Naive B cell (primary cell): ENCODE measurements at regions not wholly inside any gene's neighbourhood (a gene's known extent, or its start where the extent isn't known, plus 50 kb on each side); places are given as distances from the start of the nearest gene placed in this dataset.

Source experiments
- ATAC-seq, 2 donors: fragments of 150-1000 bp; cut with Tn5 transposase; 2 replicates each; pipeline ENCODE4 v1.10.0; 2021; ENCODE audit warnings: low read depth in 2 of 2, mild to moderate bottlenecking in 2 of 2, moderate library complexity in 2 of 2
- DNase-seq: peaks from one replicate; pipeline ENCODE4 v3.0.0; 2022
- H3K27ac Mint-ChIP-seq, 6 donors: one replicate each; pipeline ENCODE4 v1.8.0; 2020 to 2022; ENCODE audit warnings: mild to moderate bottlenecking in 6 of 6, mixed read lengths in 6 of 6, moderate library complexity in 5 of 6, inconsistent platforms in 2 of 6
- H3K27me3 Mint-ChIP-seq, 3 donors: one replicate each; pipeline ENCODE4 v1.8.0; 2021 to 2022; ENCODE audit warnings: mixed read lengths in 3 of 3, mild to moderate bottlenecking in 1 of 3
- H3K36me3 Mint-ChIP-seq, 2 donors: one replicate each; pipeline ENCODE4 v1.8.0; 2020 to 2022; ENCODE audit warnings: mixed read lengths in 2 of 2, inconsistent platforms in 1 of 2, mild to moderate bottlenecking in 1 of 2
- H3K4me1 Mint-ChIP-seq, 3 donors: one replicate each; pipeline ENCODE4 v1.8.0; 2020 to 2022; ENCODE audit warnings: mixed read lengths in 3 of 3, inconsistent platforms in 1 of 3, mild to moderate bottlenecking in 1 of 3, moderate library complexity in 1 of 3
- H3K4me3 Mint-ChIP-seq, 8 donors: one replicate each; pipeline ENCODE4 v1.8.0; 2020 to 2022; ENCODE audit warnings: mild to moderate bottlenecking in 8 of 8, mixed read lengths in 8 of 8, moderate library complexity in 8 of 8, inconsistent platforms in 2 of 8
- H3K9me3 Mint-ChIP-seq, 7 donors: one replicate each; pipeline ENCODE4 v1.8.0; 2020 to 2022; ENCODE audit warnings: mixed read lengths in 7 of 7, mild to moderate bottlenecking in 5 of 7, inconsistent platforms in 2 of 7, moderate library complexity in 1 of 7

DNA sequence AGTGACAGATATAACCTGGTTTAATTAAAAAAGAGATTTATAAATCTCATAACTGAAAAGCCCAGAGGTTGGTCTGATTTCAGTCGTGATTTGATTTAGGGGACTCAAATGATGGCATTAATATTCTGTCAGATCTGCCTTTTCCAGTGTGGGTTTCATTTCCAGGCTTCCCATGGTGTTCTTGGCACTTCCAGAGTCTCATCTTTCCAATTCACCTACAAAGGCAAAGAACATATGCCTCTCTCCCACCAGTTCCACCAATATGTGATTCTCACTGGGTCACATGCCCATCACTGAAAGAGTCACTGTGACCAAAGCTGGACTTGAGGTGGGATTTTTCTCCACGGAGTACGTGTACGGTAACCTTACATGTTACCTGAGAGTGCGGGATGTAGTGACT lies 137.4 kb upstream of the IL12B start:
- H3K4me3 Mint-ChIP-seq = no peak overlapping the region
- DNase-seq = no peak
- peaks cover 8 to 10% (median 8%) of the 10 kb centered on the region in 3 donors for H3K4me1 Mint-ChIP-seq

DNA sequence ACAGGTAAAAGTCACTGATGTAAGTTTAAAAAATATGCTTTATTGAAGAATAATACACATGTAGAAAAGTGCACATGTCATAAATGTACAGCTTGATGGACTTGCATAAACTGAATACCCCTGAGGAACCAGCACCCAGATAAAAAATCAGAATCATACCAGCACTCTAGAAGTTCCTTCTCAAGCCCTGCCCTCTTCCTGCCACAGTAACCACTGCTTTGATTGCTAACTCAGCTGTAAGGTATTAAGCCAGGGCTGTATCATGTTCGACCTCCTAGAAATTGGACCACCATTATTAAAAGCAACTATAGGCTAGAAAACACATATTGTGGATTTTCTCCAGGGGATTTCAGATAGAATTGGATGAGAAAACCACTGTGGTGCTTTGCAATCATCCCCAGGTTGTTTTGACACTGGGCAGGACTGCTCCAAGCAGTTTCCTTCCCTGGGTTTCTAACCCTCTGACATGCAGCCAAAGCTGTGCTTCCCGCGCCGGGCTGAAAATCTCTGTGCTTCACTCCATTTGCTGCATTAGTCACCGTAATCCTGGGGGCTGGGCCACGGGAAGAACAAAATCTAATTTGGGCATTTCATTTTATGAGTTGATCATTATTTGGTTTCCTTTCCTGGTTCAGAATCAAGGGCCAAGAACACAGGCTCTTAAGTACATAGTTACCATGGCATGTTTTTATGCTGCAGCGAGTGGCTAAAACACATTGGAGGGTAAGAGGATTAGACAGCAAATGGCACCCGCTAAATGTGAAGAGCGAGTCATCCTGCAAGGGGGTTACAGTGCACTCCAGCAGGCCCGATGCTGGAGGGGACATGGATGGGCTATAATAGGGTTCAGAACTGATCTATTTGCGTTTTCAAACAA lies 139.4 kb upstream of the IL12B start:
- DNase-seq (no peak), ATAC-seq (peak; percentile 48 to 60)
- Mint-ChIP-seq H3K4me3 (no peak overlapping the region), H3K4me1 (peaks cover 8 to 10% (median 8%) of the 10 kb centered on the region in 3 donors), H3K9me3 (peaks cover 5 to 25% (median 14%) of the 10 kb centered on the region in 7 donors), H3K27me3 (peaks cover 18 to 22% (median 18%) of the 10 kb centered on the region in 3 donors), H3K27ac (no peak overlapping the region), H3K36me3 (peaks cover 0 to 6% of the 10 kb centered on the region in 2 donors)

More for the DNA sequence above, 137.4 kb upstream of the IL12B start:
- Mint-ChIP-seq H3K36me3 (no peaks in the 10 kb centered on the region), H3K9me3 (peaks cover 0 to 5% (median 1%) of the 10 kb centered on the region in 7 donors), H3K27me3 (peaks cover 18 to 24% (median 22%) of the 10 kb centered on the region in 3 donors), H3K27ac (peak overlapping the region in 2 of 6 donors; percentile 32 to 80)
- no peak for ATAC-seq

DNA sequence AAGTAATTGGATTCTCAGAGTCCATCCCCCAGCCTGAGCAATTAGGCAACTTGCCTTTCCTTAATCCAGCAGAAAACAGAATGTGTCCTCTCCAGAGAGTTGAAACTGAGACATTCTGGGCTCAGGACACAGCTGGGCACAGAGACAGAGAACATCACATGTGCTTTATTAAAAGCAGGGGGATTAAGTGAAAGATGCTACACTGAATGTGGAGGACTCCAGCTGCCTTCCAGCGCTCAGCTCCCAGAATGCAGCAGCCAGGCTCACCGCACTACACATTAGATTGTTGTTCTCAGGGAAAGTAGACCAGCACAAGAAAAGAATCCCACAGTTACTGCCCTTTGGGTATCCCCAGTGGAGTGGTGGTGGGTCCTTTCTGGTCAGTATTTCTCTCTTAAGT lies 141.6 kb upstream of the IL12B start:
- peaks cover 0 to 27% of the 10 kb centered on the region in 2 donors for H3K36me3 Mint-ChIP-seq
- DNase-seq (no peak), ATAC-seq (no peak)
- H3K4me1 Mint-ChIP-seq = peaks cover 8 to 10% (median 8%) of the 10 kb centered on the region in 3 donors
- H3K27me3 Mint-ChIP-seq = peaks cover 18 to 22% (median 18%) of the 10 kb centered on the region in 3 donors
- H3K4me3 Mint-ChIP-seq = no peak overlapping the region
- peak overlapping the region in 1 of 6 donors; percentile 75 for H3K27ac Mint-ChIP-seq
- peaks cover 16 to 46% (median 29%) of the 10 kb centered on the region in 7 donors for H3K9me3 Mint-ChIP-seq

DNA sequence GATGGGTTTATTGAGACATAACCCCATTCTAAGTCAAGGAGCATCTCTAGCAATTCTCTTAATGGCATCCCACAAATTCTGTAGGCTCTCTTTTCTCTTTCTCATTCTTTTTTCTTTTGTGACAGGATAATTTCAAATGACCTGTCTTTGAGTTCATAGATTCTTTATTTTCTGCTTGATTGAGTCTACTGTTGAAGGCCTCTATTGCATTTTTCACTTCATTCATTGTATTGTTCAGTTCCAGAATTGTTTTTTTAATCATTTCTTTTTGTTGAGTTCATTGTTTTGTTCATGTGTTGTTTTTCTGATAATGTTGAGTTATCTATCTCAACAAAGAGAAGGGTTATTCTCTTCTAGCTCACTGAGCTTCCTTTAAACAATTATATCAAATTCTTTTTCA lies 144.7 kb upstream of the IL12B start:
- peaks cover 4 to 8% (median 6%) of the 10 kb centered on the region in 3 donors for H3K27me3 Mint-ChIP-seq
- no peak overlapping the region for H3K27ac Mint-ChIP-seq
- H3K4me1 Mint-ChIP-seq = peaks cover 9 to 10% (median 10%) of the 10 kb centered on the region in 3 donors
- DNase-seq = no peak
- peaks cover 0 to 32% of the 10 kb centered on the region in 2 donors for H3K36me3 Mint-ChIP-seq
- no peak for ATAC-seq
- peaks cover 18 to 53% (median 31%) of the 10 kb centered on the region in 7 donors for H3K9me3 Mint-ChIP-seq
- no peak overlapping the region for H3K4me3 Mint-ChIP-seq

DNA sequence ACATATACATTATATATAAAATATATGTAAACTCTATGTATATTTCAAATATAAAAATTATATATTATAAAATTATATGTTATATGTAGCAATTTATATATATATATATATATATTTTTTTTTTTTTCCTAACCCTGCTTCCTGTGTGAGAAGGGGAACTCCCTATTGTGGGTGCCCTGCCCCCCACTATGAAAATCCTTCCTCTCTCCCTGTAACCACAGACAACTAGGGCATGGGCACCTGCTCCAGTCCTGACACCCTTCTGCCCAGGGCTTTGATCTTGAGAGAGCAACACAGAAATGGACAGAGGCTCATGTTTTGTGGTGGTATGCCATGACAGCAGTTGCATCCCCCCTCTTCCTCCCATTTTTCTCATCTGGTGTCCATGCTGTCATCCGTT lies 148.7 kb upstream of the IL12B start:
- peaks cover 14 to 36% (median 28%) of the 10 kb centered on the region in 7 donors for H3K9me3 Mint-ChIP-seq
- H3K36me3 Mint-ChIP-seq = peaks cover 0 to 32% of the 10 kb centered on the region in 2 donors
- peaks cover 9 to 11% (median 10%) of the 10 kb centered on the region in 3 donors for H3K4me1 Mint-ChIP-seq
- DNase-seq (no peak), ATAC-seq (no peak)
- no peak overlapping the region for H3K27ac Mint-ChIP-seq
- peaks cover 0 to 14% (median 6%) of the 10 kb centered on the region in 3 donors for H3K27me3 Mint-ChIP-seq
- peak overlapping the region in 1 of 8 donors; percentile 66 for H3K4me3 Mint-ChIP-seq

DNA sequence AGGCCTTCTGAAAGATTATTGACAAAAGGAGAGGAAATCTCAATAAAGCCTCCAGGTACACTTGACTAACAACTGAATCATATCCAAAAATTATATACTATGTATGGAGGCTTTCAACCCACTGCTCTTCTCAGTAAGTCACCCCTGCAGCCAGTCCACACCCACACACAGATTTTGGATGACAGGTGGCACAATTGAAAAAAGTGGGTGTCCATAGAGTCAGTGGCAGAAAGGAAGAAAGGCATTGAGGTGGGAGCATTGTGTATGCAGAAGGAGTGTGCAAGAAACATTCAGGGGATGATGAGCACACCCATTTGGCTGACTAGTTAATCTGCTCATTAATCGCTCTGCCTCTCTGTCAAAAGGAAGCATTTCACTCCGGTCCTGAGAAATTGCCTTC lies 150.6 kb upstream of the IL12B start:
- Mint-ChIP-seq H3K27ac (no peak overlapping the region), H3K4me1 (peaks cover 9 to 11% (median 10%) of the 10 kb centered on the region in 3 donors), H3K27me3 (peaks cover 0 to 22% (median 14%) of the 10 kb centered on the region in 3 donors), H3K9me3 (peaks cover 5 to 28% (median 12%) of the 10 kb centered on the region in 7 donors), H3K4me3 (no peak overlapping the region), H3K36me3 (peaks cover 0 to 22% of the 10 kb centered on the region in 2 donors)
- ATAC-seq (no peak), DNase-seq (no peak)

DNA sequence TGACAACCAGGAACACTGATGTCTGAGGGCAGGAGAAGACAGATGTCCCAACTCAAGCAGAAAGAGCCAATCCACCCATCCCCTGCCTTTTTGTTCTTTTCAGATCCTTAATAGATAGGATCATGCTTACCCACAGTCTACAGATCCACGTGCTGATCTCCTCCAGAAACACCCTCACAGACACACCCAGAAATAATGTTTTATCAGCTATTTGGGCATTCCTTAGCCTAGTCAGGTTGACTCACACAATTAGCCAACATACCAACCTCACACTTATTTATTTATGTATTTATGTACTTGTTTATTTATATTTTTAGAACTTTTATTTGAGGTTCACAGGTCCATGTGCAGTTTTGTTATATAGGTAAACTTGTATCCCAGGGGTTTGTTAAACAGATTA lies 151.5 kb upstream of the IL12B start:
- DNase-seq (no peak), ATAC-seq (no peak)
- Mint-ChIP-seq H3K27me3 (peaks cover 0 to 22% (median 14%) of the 10 kb centered on the region in 3 donors), H3K4me3 (no peak overlapping the region), H3K4me1 (peaks cover 9 to 11% (median 10%) of the 10 kb centered on the region in 3 donors), H3K36me3 (peaks cover 0 to 13% of the 10 kb centered on the region in 2 donors), H3K9me3 (peaks cover 2 to 19% (median 6%) of the 10 kb centered on the region in 7 donors), H3K27ac (no peak overlapping the region)

DNA sequence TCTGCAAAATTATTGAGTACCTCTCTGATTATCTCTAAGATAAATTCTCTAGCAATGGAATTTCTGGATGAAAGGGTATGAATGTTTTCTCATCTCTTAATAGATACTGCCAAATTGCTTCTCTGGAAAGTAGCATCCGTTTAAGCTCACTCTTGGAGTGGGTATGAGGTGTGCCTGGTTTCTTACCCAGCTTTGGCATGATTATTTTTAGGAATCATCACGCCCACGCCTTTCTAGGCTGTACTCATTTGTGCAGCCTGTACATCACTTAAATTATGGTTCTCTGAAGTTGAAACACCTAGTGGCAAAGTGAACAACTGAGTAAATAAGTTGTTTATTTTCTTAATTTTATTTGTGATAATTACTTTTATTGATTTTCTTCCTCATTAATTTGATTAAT lies 156.5 kb upstream of the IL12B start:
- Mint-ChIP-seq H3K4me1 (no peaks in the 10 kb centered on the region), H3K36me3 (peaks cover 0 to 6% of the 10 kb centered on the region in 2 donors), H3K9me3 (peaks cover 0 to 12% (median 2%) of the 10 kb centered on the region in 7 donors), H3K4me3 (no peak overlapping the region), H3K27ac (no peak overlapping the region), H3K27me3 (peaks cover 0 to 22% (median 14%) of the 10 kb centered on the region in 3 donors)
- no peak for ATAC-seq
- no peak for DNase-seq

DNA sequence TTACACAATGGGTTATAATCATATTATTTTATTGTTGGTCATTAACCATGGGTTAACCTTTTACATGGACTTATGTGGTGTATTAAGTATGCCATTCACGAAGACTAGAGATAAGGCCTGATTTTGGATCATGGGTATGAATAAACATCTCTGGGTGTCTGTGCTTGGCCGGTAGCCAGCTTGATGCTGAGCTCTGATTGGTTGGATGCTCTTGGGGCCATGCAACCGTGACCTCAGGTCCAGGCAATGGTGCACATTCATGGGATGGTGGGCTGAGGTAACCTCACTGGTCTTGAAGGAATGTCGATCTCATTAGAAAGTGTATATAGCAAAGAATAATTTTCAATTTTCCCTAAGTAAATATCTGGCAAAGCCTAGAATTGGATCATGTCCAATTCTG lies 158.2 kb upstream of the IL12B start:
- DNase-seq (no peak), ATAC-seq (no peak)
- peaks cover 0 to 6% of the 10 kb centered on the region in 2 donors for H3K36me3 Mint-ChIP-seq
- H3K27ac Mint-ChIP-seq = no peak overlapping the region
- H3K27me3 Mint-ChIP-seq = peaks cover 1 to 16% (median 8%) of the 10 kb centered on the region in 3 donors
- H3K4me1 Mint-ChIP-seq = no peaks in the 10 kb centered on the region
- H3K4me3 Mint-ChIP-seq = no peak overlapping the region
- peaks cover 0 to 12% (median 2%) of the 10 kb centered on the region in 7 donors for H3K9me3 Mint-ChIP-seq

GRCh38 chr5:159489779-159490178 lies 159.5 kb upstream of the IL12B start:
- DNase-seq (no peak), ATAC-seq (peak; percentile 52 to 75)
- H3K36me3 Mint-ChIP-seq = no peaks in the 10 kb centered on the region
- peaks cover 0 to 20% (median 8%) of the 10 kb centered on the region in 3 donors for H3K27me3 Mint-ChIP-seq
- no peak overlapping the region for H3K4me3 Mint-ChIP-seq
- H3K9me3 Mint-ChIP-seq = peaks cover 0 to 5% (median 0%) of the 10 kb centered on the region in 7 donors
- no peak overlapping the region for H3K27ac Mint-ChIP-seq
- no peaks in the 10 kb centered on the region for H3K4me1 Mint-ChIP-seq

DNA sequence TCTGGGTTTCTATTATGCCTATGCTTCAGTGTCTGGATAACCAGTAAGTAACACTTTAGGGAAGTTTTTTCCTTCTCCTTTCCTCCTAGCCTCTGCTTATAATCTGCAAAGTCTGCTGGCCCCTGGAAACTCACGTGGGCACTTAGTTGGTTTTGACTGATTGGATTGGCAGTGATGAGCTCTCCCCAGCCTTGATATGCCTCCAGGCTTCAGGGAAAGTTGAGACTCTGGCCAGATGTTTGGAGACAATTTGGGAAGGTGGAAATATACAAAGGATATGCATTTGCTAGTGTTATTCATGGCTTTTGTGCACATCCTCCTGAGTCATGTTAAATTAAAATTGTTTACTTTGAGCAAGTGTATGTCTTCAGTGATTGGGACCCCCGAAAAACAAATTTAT lies 160.2 kb upstream of the IL12B start:
- peaks cover 0 to 13% (median 12%) of the 10 kb centered on the region in 3 donors for H3K27me3 Mint-ChIP-seq
- DNase-seq = no peak
- no peak for ATAC-seq
- H3K4me3 Mint-ChIP-seq = no peak overlapping the region
- H3K27ac Mint-ChIP-seq = no peak overlapping the region
- no peaks in the 10 kb centered on the region for H3K36me3 Mint-ChIP-seq
- no peaks in the 10 kb centered on the region for H3K4me1 Mint-ChIP-seq
- H3K9me3 Mint-ChIP-seq = no peaks in the 10 kb centered on the region

DNA sequence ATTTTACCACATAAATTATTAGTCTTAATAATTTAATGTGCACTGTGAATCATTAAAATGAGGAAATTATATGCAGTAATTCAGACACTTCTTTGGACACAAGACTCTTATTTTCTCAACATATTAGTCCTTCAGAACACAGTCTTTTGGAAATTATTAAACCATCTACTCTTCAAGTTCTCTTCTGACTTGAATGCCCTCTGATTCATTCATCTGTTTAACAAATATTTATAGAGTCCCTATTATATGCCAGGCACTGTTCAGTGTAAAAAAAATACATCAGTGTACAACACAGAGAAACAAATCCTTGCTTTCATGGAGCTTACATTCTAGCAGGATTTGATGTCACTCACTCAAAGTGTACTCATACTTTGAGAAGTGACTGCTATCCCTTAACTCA lies 163.4 kb upstream of the IL12B start:
- no peaks in the 10 kb centered on the region for H3K9me3 Mint-ChIP-seq
- no peaks in the 10 kb centered on the region for H3K36me3 Mint-ChIP-seq
- no peak overlapping the region for H3K27ac Mint-ChIP-seq
- peaks cover 0 to 17% (median 12%) of the 10 kb centered on the region in 3 donors for H3K27me3 Mint-ChIP-seq
- H3K4me1 Mint-ChIP-seq = no peaks in the 10 kb centered on the region
- no peak for DNase-seq
- no peak overlapping the region for H3K4me3 Mint-ChIP-seq
- ATAC-seq = no peak

- no peak for DNase-seq
- H3K4me1 Mint-ChIP-seq = no peaks in the 10 kb centered on the region
- no peak for ATAC-seq
- H3K27ac Mint-ChIP-seq = no peak overlapping the region
- no peaks in the 10 kb centered on the region for H3K36me3 Mint-ChIP-seq
- peaks cover 0 to 19% (median 12%) of the 10 kb centered on the region in 3 donors for H3K27me3 Mint-ChIP-seq
- peaks cover 0 to 3% (median 0%) of the 10 kb centered on the region in 7 donors for H3K9me3 Mint-ChIP-seq
- H3K4me3 Mint-ChIP-seq = no peak overlapping the region
These were observed 166.5 kb upstream of the IL12B start for GRCh38 chr5:159496773-159497172.

DNA sequence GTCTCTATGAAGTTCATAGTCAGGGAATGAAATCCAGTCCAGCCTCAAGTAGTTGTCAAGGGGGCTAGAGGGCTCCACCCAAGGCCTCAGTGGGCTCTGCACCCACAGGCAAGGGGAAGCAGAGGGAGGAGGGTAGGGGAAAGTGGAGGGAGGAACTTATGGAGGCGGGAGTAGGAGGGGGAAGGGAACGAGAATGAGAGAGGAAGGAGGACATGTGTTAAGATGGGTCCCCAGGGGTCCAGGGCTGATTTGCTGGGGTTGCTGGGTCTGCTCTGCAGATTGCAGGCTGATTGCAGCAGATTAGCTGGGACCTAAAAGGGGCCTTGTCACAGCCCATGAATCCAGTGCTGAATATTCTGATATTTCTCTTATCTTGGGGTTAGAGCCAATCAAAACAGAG lies 166.9 kb upstream of the IL12B start:
- Mint-ChIP-seq H3K27me3 (peaks cover 0 to 19% (median 10%) of the 10 kb centered on the region in 3 donors), H3K4me3 (no peak overlapping the region), H3K9me3 (peaks cover 0 to 4% (median 0%) of the 10 kb centered on the region in 7 donors), H3K27ac (no peak overlapping the region), H3K36me3 (no peaks in the 10 kb centered on the region), H3K4me1 (no peaks in the 10 kb centered on the region)
- no peak for DNase-seq
- no peak for ATAC-seq
